ENCODE measurements at regions not wholly inside any gene's neighbourhood (a gene's known extent, or its start where the extent isn't known, plus 50 kb on each side); places are given as distances from the start of the nearest gene placed in this dataset.

DNA sequence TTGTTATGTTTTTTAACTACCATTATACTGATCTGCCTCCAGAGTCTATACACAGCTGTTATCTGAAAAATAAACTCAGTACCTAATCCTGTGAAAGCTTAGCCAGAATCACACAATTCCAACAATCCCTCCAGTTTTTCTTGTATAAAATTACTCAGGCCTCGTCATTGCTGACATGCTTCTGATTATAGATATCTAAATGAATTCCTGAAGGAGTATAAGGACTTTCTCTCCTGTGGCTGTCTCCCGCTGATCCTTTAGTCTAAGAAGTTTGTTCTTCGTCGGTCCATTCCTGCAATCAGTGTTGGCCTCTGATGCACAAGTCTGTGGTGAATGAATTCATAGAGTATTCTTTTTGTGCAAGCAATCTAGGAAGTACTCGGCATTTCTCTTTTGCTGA lies 288.9 kb upstream of the SEMA3C start:
- no peak for TF ChIP-seq EZH2 (IDR thresholded peaks at IDR 0.05; ENCODE audit: insufficient read depth, poor library complexity, severe bottlenecking)
- no peak for TF ChIP-seq EZH2phosphoT487 (IDR thresholded peaks at IDR 0.05; ENCODE audit: insufficient read depth, low read depth)
